OCI-LY3 (cell line): ENCODE measurements at regions not wholly inside any gene's neighbourhood (a gene's known extent, or its start where the extent isn't known, plus 50 kb on each side); places are given as distances from the start of the nearest gene placed in this dataset.

Source experiments
- H2AFZ ChIP-seq: fragments of 200-600, 300-600 bp; shearing (Covaris generic); 2 replicates; pipeline ENCODE4 v1.6.0; 2014; ENCODE audit warnings: antibody characterized with exemption, low read depth, low read length
- H3K27ac ChIP-seq: fragments of 200-600, 300-600 bp; sonication (generic); 2 replicates; pipeline ENCODE4 v1.5.1; 2014; ENCODE audit warnings: mild to moderate bottlenecking, low read length, moderate library complexity, mixed read lengths
- H3K27me3 ChIP-seq: fragments of 200-600, 300-600 bp; sonication (generic); 2 replicates; pipeline ENCODE4 v1.6.1; 2014; ENCODE audit warnings: low read depth, low read length, mixed read lengths
- H3K36me3 ChIP-seq: fragments of 200-600, 300-600 bp; sonication (generic); replicated peaks from 2 replicates; pipeline ENCODE3; 2014; ENCODE audit warnings: low read depth, low read length, mixed read lengths
- H3K4me1 ChIP-seq: fragments of 300-600, 200-600 bp; sonication (generic); 2 replicates; pipeline ENCODE4 v1.6.1; 2014; ENCODE audit warnings: low read length, mixed read lengths
- H3K4me2 ChIP-seq: fragments of 200-600, 300-600 bp; sonication (generic); 2 replicates; pipeline ENCODE4 v1.6.1; 2014; ENCODE audit warnings: low read length, mixed read lengths
- H3K4me3 ChIP-seq: fragments of 300-600, 200-600 bp; sonication (generic); 2 replicates; pipeline ENCODE4 v1.5.1; 2014; ENCODE audit warnings: antibody characterized with exemption, mild to moderate bottlenecking, low read length, moderate library complexity
- H3K79me2 ChIP-seq: fragments of 300-600, 200-600 bp; shearing (Covaris generic); 2 replicates; pipeline ENCODE4 v1.6.1; 2014; ENCODE audit warnings: mild to moderate bottlenecking, low read length, mixed read lengths
- H3K9ac ChIP-seq: fragments of 300-600, 200-600 bp; shearing (Covaris generic); 2 replicates; pipeline ENCODE4 v1.6.0; 2014; ENCODE audit warnings: mild to moderate bottlenecking, low read length, moderate library complexity
- H3K9me3 ChIP-seq: fragments of 200-600, 300-600 bp; shearing (Covaris generic); 2 replicates; pipeline ENCODE4 v1.6.1; 2014; ENCODE audit warnings: low read length, mixed read lengths; ENCODE audit not compliant: insufficient read depth
- H4K20me1 ChIP-seq: fragments of 200-600, 300-600 bp; sonication (generic); 2 replicates; pipeline ENCODE4 v1.6.1; 2016; ENCODE audit warnings: low read length, mixed read lengths; ENCODE audit not compliant: insufficient read depth
- EZH2phosphoT487 ChIP-seq: fragments of 200-600 bp; shearing (Covaris generic); IDR thresholded peaks from 2 replicates; pipeline ENCODE4 v1.6.1; 2018; ENCODE audit warnings: antibody characterized with exemption, mixed run types, low read depth
- TF ChIP-seq, protein P1 (sequence below): fragments of 200-600, 300-600 bp; sonication (generic); IDR thresholded peaks from 2 replicates; pipeline ENCODE4 v1.5.1; 2014; ENCODE audit warnings: antibody characterized with exemption, low read length, low read depth

GRCh38 chr5:124131466-124131865 is 615.0 kb downstream of the ZNF608 start:
- peaks cover 8% of the 10 kb centered on the region for H3K4me1 ChIP-seq
- no peak overlapping the region for H2AFZ ChIP-seq
- H3K9me3 ChIP-seq, result no peaks in the 10 kb centered on the region
- no peak overlapping the region for H3K4me2 ChIP-seq
- no peaks in the 10 kb centered on the region for H3K36me3 ChIP-seq
- no peaks in the 10 kb centered on the region for H3K27me3 ChIP-seq
- H3K9ac ChIP-seq, result no peak overlapping the region
- no peaks in the 10 kb centered on the region for H3K79me2 ChIP-seq
- no peaks in the 10 kb centered on the region for H4K20me1 ChIP-seq
- H3K27ac ChIP-seq, result no peak overlapping the region
- H3K4me3 ChIP-seq, result no peak overlapping the region
- no peak for TF ChIP-seq EZH2phosphoT487
- TF ChIP-seq, protein P1, sequence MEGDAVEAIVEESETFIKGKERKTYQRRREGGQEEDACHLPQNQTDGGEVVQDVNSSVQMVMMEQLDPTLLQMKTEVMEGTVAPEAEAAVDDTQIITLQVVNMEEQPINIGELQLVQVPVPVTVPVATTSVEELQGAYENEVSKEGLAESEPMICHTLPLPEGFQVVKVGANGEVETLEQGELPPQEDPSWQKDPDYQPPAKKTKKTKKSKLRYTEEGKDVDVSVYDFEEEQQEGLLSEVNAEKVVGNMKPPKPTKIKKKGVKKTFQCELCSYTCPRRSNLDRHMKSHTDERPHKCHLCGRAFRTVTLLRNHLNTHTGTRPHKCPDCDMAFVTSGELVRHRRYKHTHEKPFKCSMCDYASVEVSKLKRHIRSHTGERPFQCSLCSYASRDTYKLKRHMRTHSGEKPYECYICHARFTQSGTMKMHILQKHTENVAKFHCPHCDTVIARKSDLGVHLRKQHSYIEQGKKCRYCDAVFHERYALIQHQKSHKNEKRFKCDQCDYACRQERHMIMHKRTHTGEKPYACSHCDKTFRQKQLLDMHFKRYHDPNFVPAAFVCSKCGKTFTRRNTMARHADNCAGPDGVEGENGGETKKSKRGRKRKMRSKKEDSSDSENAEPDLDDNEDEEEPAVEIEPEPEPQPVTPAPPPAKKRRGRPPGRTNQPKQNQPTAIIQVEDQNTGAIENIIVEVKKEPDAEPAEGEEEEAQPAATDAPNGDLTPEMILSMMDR, result no peak

GRCh38 chr5:124130816-124131215 is 615.6 kb downstream of the ZNF608 start:
- Histone ChIP-seq H3K9ac (no peak overlapping the region), H3K79me2 (no peaks in the 10 kb centered on the region), H3K4me3 (no peak overlapping the region), H2AFZ (no peak overlapping the region), H3K4me2 (no peak overlapping the region), H3K36me3 (no peaks in the 10 kb centered on the region), H3K9me3 (no peaks in the 10 kb centered on the region), H4K20me1 (no peaks in the 10 kb centered on the region), H3K27ac (no peak overlapping the region), H3K27me3 (no peaks in the 10 kb centered on the region), H3K4me1 (peaks cover 8% of the 10 kb centered on the region)
- no peak for TF ChIP-seq EZH2phosphoT487
- TF ChIP-seq, protein P1, result no peak

- no peaks in the 10 kb centered on the region for H4K20me1 ChIP-seq
- no peak for TF ChIP-seq EZH2phosphoT487
- TF ChIP-seq, protein P1, result no peak
- H2AFZ ChIP-seq, result no peak overlapping the region
- no peaks in the 10 kb centered on the region for H3K9me3 ChIP-seq
- peaks cover 8% of the 10 kb centered on the region for H3K4me1 ChIP-seq
- H3K36me3 ChIP-seq, result no peaks in the 10 kb centered on the region
- H3K27me3 ChIP-seq, result no peaks in the 10 kb centered on the region
- H3K27ac ChIP-seq, result no peak overlapping the region
- no peak overlapping the region for H3K9ac ChIP-seq
- no peak overlapping the region for H3K4me3 ChIP-seq
- no peak overlapping the region for H3K4me2 ChIP-seq
- H3K79me2 ChIP-seq, result no peaks in the 10 kb centered on the region
These were observed 616.9 kb downstream of the CSNK1G3 start for GRCh38 chr5:124128867-124129266.

DNA sequence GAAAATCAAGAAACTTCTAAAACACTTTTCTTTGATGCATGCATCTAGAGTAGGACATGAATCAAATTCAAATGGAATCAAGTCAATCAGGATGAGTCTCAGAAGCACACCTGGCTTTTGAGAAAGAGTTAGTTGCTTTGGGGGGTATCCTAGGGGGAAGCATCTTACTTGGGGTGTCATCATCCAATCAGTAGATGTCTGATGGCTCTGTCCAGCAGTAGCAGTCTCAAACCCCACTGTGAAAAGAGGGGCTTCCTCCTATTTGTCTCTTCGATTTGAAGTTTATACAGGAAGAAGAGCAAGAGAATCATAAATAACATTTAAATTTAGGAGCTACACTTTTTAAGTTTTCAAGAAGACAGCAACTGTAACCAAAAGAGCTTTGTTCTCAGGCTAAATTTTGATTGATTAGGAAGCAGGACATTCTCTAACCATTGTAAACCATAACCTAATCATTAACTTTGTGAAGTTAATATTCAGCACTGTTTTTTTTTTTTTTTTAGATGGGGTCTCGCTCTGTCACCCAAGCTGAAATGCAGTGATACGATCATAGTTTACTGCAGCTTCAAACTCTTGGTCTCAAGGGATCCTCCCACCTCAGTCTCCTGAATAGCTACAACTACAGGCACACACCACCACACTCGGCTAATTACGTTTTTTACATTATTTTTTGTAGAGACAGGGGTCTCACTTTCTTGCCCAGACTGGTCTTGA is 614.7 kb downstream of the CSNK1G3 start:
- Histone ChIP-seq H3K36me3 (no peaks in the 10 kb centered on the region), H3K79me2 (no peaks in the 10 kb centered on the region), H2AFZ (no peak overlapping the region), H3K4me3 (no peak overlapping the region), H3K27ac (no peak overlapping the region), H3K27me3 (no peaks in the 10 kb centered on the region), H3K4me1 (no peaks in the 10 kb centered on the region), H4K20me1 (no peaks in the 10 kb centered on the region), H3K9ac (no peak overlapping the region), H3K9me3 (no peaks in the 10 kb centered on the region), H3K4me2 (no peak overlapping the region)
- TF ChIP-seq, protein P1, result no peak
- no peak for TF ChIP-seq EZH2phosphoT487
